ENCODE measurements at regions not wholly inside any gene's neighbourhood (a gene's known extent, or its start where the extent isn't known, plus 50 kb on each side); places are given as distances from the start of the nearest gene placed in this dataset.

DNA sequence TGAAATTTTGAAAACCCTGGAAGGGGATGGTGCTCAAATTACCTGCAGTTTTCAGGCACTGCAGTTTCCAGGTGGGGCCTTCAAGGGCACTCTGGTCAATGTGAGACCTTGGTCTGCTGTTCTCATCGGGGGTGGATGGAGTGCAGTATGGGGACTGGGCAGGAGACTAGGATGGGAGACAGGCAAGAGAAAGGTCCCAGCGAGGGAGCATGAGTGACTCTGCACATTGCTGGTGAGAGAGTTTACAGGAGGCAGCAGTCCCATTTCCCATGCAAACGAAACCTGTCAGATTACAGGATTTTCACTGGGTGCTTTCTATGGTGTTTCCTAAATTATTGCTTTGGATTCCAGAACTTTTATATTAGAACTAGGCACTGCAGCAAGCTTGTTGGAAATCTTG, 73.5 kb upstream of the DTNBP1 start:
- Histone ChIP-seq H3K9me3 (no peaks in the 10 kb centered on the region), H3K4me3 (no peak overlapping the region), H3K36me3 (ENCODE audit: insufficient read depth in 1 of 2, low read depth in 1 of 2) (no peaks in the 10 kb centered on the region), H3K27ac (peak overlapping the region; percentile 76), H3K27me3 (ENCODE audit: insufficient read depth in 3 of 3, low read length in 2 of 3) (no peaks in the 10 kb centered on the region), H3K4me1 (peaks cover 16% of the 10 kb centered on the region)
- TF ChIP-seq, protein P1, sequence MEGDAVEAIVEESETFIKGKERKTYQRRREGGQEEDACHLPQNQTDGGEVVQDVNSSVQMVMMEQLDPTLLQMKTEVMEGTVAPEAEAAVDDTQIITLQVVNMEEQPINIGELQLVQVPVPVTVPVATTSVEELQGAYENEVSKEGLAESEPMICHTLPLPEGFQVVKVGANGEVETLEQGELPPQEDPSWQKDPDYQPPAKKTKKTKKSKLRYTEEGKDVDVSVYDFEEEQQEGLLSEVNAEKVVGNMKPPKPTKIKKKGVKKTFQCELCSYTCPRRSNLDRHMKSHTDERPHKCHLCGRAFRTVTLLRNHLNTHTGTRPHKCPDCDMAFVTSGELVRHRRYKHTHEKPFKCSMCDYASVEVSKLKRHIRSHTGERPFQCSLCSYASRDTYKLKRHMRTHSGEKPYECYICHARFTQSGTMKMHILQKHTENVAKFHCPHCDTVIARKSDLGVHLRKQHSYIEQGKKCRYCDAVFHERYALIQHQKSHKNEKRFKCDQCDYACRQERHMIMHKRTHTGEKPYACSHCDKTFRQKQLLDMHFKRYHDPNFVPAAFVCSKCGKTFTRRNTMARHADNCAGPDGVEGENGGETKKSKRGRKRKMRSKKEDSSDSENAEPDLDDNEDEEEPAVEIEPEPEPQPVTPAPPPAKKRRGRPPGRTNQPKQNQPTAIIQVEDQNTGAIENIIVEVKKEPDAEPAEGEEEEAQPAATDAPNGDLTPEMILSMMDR (IDR thresholded peaks at IDR 0.05), result no peak
- intact Hi-C loops (cut with DNase I), result no loop called here
- 87 to 90% (median 88%) methylated on average over 3 of the region's 3 CpGs for WGBS, 3 donors
- no peak for DNase-seq
- peak in 1 of 4 donors; percentile 32 for ATAC-seq

DNA sequence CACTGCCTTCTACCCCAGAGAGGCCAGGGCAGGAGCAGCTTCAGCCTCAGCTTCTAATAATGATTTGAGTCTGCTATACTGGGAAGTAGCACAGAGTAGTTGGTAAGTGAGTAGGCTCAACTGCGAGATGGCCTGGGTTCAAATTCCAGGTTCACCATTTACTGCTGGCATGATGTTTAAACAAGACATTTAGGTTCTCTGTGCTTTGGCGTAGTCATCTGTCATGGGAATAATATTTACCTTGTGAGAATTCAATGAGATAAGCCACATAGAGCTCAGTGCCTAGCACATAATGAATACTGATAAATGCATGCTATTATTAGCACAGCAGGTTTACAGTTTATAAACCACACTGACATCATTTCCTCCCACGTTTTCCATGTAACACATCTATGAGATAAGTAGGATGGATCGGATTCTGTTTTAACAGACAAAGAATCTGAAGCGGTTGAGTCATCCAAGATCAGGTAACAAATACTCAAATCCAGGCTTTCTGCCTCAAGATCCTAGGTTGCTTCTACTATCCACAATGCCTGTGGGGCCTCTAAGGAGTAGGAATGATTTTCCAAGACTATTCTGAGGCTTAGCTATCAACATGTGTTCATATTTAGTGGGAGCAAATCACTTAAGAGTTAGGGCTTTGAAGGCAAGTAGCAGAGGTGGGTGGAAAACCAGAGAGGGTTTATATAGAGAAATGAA, 72.9 kb upstream of the DTNBP1 start:
- Histone ChIP-seq H3K4me3 (no peak overlapping the region), H3K27me3 (ENCODE audit: insufficient read depth in 3 of 3, low read length in 2 of 3) (no peaks in the 10 kb centered on the region), H3K27ac (peak overlapping the region; percentile 76), H3K36me3 (ENCODE audit: insufficient read depth in 1 of 2, low read depth in 1 of 2) (no peaks in the 10 kb centered on the region), H3K4me1 (peaks cover 16% of the 10 kb centered on the region), H3K9me3 (no peaks in the 10 kb centered on the region)
- ATAC-seq (peak in 1 of 4 donors; percentile 78), DNase-seq (no peak)
- TF ChIP-seq, protein P1 (IDR thresholded peaks at IDR 0.05), result no peak
- intact Hi-C loops (cut with DNase I), result no loop called here
- 42 to 57% (median 50%) methylated on average over 5 of the region's 5 CpGs for WGBS, 3 donors

DNA sequence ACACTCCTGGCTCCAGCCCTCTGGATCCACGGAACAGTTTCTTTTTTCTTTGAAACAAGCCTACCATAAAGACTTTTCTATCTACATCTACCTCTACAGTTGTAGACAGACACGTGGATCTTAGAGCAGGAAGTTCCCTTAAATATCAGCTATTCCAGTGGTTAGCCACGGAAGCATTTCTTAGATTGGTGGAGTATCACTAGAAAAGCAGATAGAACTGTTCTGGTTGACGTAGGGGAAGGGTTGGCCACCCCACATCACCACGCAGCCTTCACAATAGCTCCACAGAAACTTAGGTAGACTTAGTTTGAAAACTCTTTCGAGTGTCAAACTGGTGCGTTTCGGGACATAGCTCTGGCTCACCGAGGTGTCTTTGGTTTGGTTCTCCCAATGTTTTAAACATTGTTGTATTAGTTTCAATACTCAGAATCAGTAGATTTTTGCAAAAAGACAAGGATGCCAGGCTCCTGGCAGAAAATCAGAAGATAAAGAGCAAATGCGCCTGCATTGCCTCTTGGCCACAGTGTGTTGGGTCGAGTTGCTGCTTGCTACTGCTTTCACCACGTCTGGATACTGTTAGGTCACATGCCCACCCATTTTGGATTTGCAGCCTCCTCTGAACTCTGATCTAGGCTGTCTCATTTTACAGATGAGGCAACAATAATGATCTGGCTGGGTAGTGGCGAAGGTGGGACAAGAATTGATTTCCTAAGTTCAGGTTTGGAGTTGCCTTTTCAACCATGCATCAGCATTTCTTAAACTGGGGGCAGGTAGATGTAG, 71.5 kb upstream of the DTNBP1 start:
- TF ChIP-seq, protein P1 (IDR thresholded peaks at IDR 0.05), result no peak
- Histone ChIP-seq H3K27me3 (ENCODE audit: insufficient read depth in 3 of 3, low read length in 2 of 3) (no peaks in the 10 kb centered on the region), H3K9me3 (no peaks in the 10 kb centered on the region), H3K4me3 (no peak overlapping the region), H3K4me1 (peaks cover 16% of the 10 kb centered on the region), H3K36me3 (ENCODE audit: insufficient read depth in 1 of 2, low read depth in 1 of 2) (no peaks in the 10 kb centered on the region), H3K27ac (no peak overlapping the region)
- DNase-seq (no peak), ATAC-seq (peak in 3 of 4 donors; percentile 46 to 53 (median 50))
- 70 to 82% (median 73%) methylated on average over 13 of the region's 13 CpGs for WGBS, 3 donors
- intact Hi-C loops (cut with DNase I), result no loop called here

- Histone ChIP-seq H3K27me3 (ENCODE audit: insufficient read depth in 3 of 3, low read length in 2 of 3) (no peaks in the 10 kb centered on the region), H3K27ac (no peak overlapping the region), H3K36me3 (ENCODE audit: insufficient read depth in 1 of 2, low read depth in 1 of 2) (no peaks in the 10 kb centered on the region), H3K9me3 (no peaks in the 10 kb centered on the region), H3K4me1 (peaks cover 16% of the 10 kb centered on the region), H3K4me3 (no peak overlapping the region)
- TF ChIP-seq, protein P1 (IDR thresholded peaks at IDR 0.05), result no peak
- 93 to 98% (median 93%) methylated on average over 4 of the region's 4 CpGs for WGBS, 3 donors
- ATAC-seq, result no peak
- no peak for DNase-seq
- intact Hi-C loops (cut with DNase I), result no loop called here
Observed at GRCh38 chr6:15730922-15731321, 68.1 kb upstream of the DTNBP1 start.
